Sigmoid colon (tissue), 4 donors: ENCODE measurements at regions not wholly inside any gene's neighbourhood (a gene's known extent, or its start where the extent isn't known, plus 50 kb on each side); places are given as distances from the start of the nearest gene placed in this dataset.

Source experiments
- CTCF ChIP-seq, 4 experiments: fragments of 450-650 bp in 3 of 4; fragments of 200-600 bp in 1 of 4; IDR thresholded peaks; one replicate each; pipeline ENCODE4 v1.5.1; 2016 to 2019; ENCODE audit warnings: antibody characterized with exemption in 4 of 4, mild to moderate bottlenecking in 3 of 4, moderate library complexity in 2 of 4
- EP300 ChIP-seq, 4 donors: sonication (generic); formaldehyde crosslinking; IDR thresholded peaks; one replicate each; pipeline ENCODE4 v1.6.1; 2017; ENCODE audit warnings: antibody characterized with exemption in 4 of 4
- POLR2A ChIP-seq, 2 donors: fragments of 450-650 bp; IDR thresholded peaks; one replicate each; pipeline ENCODE4 v1.6.1; 2016; ENCODE audit warnings: antibody characterized with exemption in 2 of 2, mild to moderate bottlenecking in 2 of 2, moderate library complexity in 2 of 2

- TF ChIP-seq POLR2A (IDR thresholded peaks at IDR 0.05), result no peak
- TF ChIP-seq CTCF (IDR thresholded peaks at IDR 0.05), result no peak
- TF ChIP-seq EP300 (IDR thresholded peaks at IDR 0.05), result no peak
These were observed 464.7 kb downstream of the MEIS1 start for GRCh38 chr2:66899648-66900047.
